ENCODE measurements at regions not wholly inside any gene's neighbourhood (a gene's known extent, or its start where the extent isn't known, plus 50 kb on each side); places are given as distances from the start of the nearest gene placed in this dataset.

GRCh38 chr2:240213476-240214421 lies 73.3 kb upstream of the OTOS start:
- TF ChIP-seq EZH2 (IDR thresholded peaks at IDR 0.05; ENCODE audit: insufficient read depth, poor library complexity, severe bottlenecking): no peak
- no peak for TF ChIP-seq EZH2phosphoT487 (IDR thresholded peaks at IDR 0.05; ENCODE audit: insufficient read depth, low read depth)

All from GM23248 (cell line).